Smooth muscle cell (in vitro differentiated cells): ENCODE measurements at regions not wholly inside any gene's neighbourhood (a gene's known extent, or its start where the extent isn't known, plus 50 kb on each side); places are given as distances from the start of the nearest gene placed in this dataset.

Source experiments
- DNase-seq: peaks from one replicate; lab custom pipeline; 2025; ENCODE audit not compliant: unreplicated experiment; lab: John Stamatoyannopoulos, UW
- H2AFZ ChIP-seq: fragments of 200-600 bp; sonication (generic); 2 replicates; pipeline ENCODE4 v1.6.0; 2016; ENCODE audit warnings: antibody characterized with exemption, low read depth, mild to moderate bottlenecking
- H3F3A ChIP-seq: fragments of 200-600 bp; sonication (generic); 2 replicates; pipeline ENCODE4 v1.6.0; 2017; ENCODE audit warnings: antibody characterized with exemption, low read depth
- H3K27ac ChIP-seq: fragments of 200-600 bp; sonication (generic); 2 replicates; pipeline ENCODE4 v1.5.1; 2016; ENCODE audit warnings: low read depth, mild to moderate bottlenecking
- H3K27me3 ChIP-seq: fragments of 200-600 bp; sonication (generic); 2 replicates; pipeline ENCODE4 v1.6.1; 2016; ENCODE audit warnings: low read depth, mild to moderate bottlenecking
- H3K36me3 ChIP-seq: fragments of 200-600 bp; sonication (generic); 2 replicates; pipeline ENCODE4 v1.5.1; 2016; ENCODE audit warnings: low read depth
- H3K4me1 ChIP-seq: fragments of 200-600 bp; sonication (generic); 2 replicates; pipeline ENCODE4 v1.5.1; 2016; ENCODE audit warnings: low read depth
- H3K4me2 ChIP-seq: fragments of 200-600 bp; sonication (generic); 2 replicates; pipeline ENCODE4 v1.6.0; 2016; ENCODE audit warnings: mild to moderate bottlenecking
- H3K4me3 ChIP-seq: fragments of 200-600 bp; sonication (generic); 2 replicates; pipeline ENCODE4 v1.5.1; 2016; ENCODE audit warnings: mild to moderate bottlenecking
- H3K79me2 ChIP-seq: fragments of 200-600 bp; sonication (generic); 2 replicates; pipeline ENCODE4 v1.6.0; 2016; ENCODE audit warnings: low read depth, mild to moderate bottlenecking
- H3K9ac ChIP-seq: fragments of 200-600 bp; sonication (generic); 2 replicates; pipeline ENCODE4 v1.6.0; 2016; ENCODE audit warnings: low read depth
- H3K9me3 ChIP-seq: fragments of 200-600 bp; sonication (generic); replicated peaks from 2 replicates; pipeline ENCODE4 v1.5.1; 2016; ENCODE audit warnings: low read depth
- H4K20me1 ChIP-seq: fragments of 200-600 bp; sonication (generic); 2 replicates; pipeline ENCODE4 v1.6.0; 2016; ENCODE audit warnings: low read depth
- CTCF ChIP-seq: fragments of 200-600 bp; sonication (generic); IDR thresholded peaks from 2 replicates; pipeline ENCODE4 v1.5.1; 2017; ENCODE audit warnings: borderline replicate concordance, mild to moderate bottlenecking, antibody characterized with exemption; ENCODE audit not compliant: insufficient read depth, poor library complexity, severe bottlenecking
- WGBS: methylation state at CpG from one replicate; pipeline ENCODE4 v1.1.7; 2016; ENCODE audit warnings: low lambda C conversion rate; 5-methylcytosine and 5-hydroxymethylcytosine counted together

GRCh38 chr9:23571414-23572104 lies 254.5 kb downstream of the ELAVL2 start:
- H2AFZ ChIP-seq: no peak overlapping the region
- H3K79me2 ChIP-seq: no peaks in the 10 kb centered on the region
- H3K27ac ChIP-seq: no peak overlapping the region
- no peak overlapping the region for H3K4me2 ChIP-seq
- H3K9ac ChIP-seq: no peak overlapping the region
- no peaks in the 10 kb centered on the region for H3K9me3 ChIP-seq
- no peak for DNase-seq
- H3K4me1 ChIP-seq: no peaks in the 10 kb centered on the region
- no peaks in the 10 kb centered on the region for H3F3A ChIP-seq
- H3K36me3 ChIP-seq: no peaks in the 10 kb centered on the region
- 89% methylated on average over 2 of the region's 2 CpGs for WGBS
- no peaks in the 10 kb centered on the region for H3K27me3 ChIP-seq
- no peak overlapping the region for H3K4me3 ChIP-seq
- TF ChIP-seq CTCF: no peak
- H4K20me1 ChIP-seq: no peaks in the 10 kb centered on the region

GRCh38 chr9:23573800-23574199 lies 252.2 kb downstream of the ELAVL2 start:
- no peak for TF ChIP-seq CTCF
- H3K36me3 ChIP-seq: no peaks in the 10 kb centered on the region
- no peaks in the 10 kb centered on the region for H3F3A ChIP-seq
- DNase-seq: no peak
- H3K27ac ChIP-seq: no peak overlapping the region
- H3K79me2 ChIP-seq: no peaks in the 10 kb centered on the region
- H3K27me3 ChIP-seq: no peaks in the 10 kb centered on the region
- H3K9ac ChIP-seq: no peak overlapping the region
- H3K9me3 ChIP-seq: no peaks in the 10 kb centered on the region
- H3K4me2 ChIP-seq: no peak overlapping the region
- H2AFZ ChIP-seq: no peak overlapping the region
- no peaks in the 10 kb centered on the region for H3K4me1 ChIP-seq
- no peak overlapping the region for H3K4me3 ChIP-seq
- H4K20me1 ChIP-seq: no peaks in the 10 kb centered on the region

- no peak overlapping the region for H3K4me2 ChIP-seq
- H3K9me3 ChIP-seq: no peaks in the 10 kb centered on the region
- 79% methylated on average over 1 of the region's 1 CpG for WGBS
- no peaks in the 10 kb centered on the region for H3K27me3 ChIP-seq
- H2AFZ ChIP-seq: no peak overlapping the region
- no peaks in the 10 kb centered on the region for H3K79me2 ChIP-seq
- H3K36me3 ChIP-seq: no peaks in the 10 kb centered on the region
- H3K27ac ChIP-seq: no peak overlapping the region
- H3F3A ChIP-seq: no peaks in the 10 kb centered on the region
- H4K20me1 ChIP-seq: no peaks in the 10 kb centered on the region
- H3K4me3 ChIP-seq: no peak overlapping the region
- no peak overlapping the region for H3K9ac ChIP-seq
- H3K4me1 ChIP-seq: no peaks in the 10 kb centered on the region
- DNase-seq: no peak
- TF ChIP-seq CTCF: no peak
These were observed 248.4 kb downstream of the ELAVL2 start for GRCh38 chr9:23577611-23578010.

GRCh38 chr9:23581931-23582330 lies 244.1 kb downstream of the ELAVL2 start:
- Histone ChIP-seq H3K27ac (no peak overlapping the region), H3K9ac (no peak overlapping the region), H3K36me3 (no peaks in the 10 kb centered on the region), H3K9me3 (no peaks in the 10 kb centered on the region), H3F3A (no peaks in the 10 kb centered on the region), H2AFZ (no peak overlapping the region), H3K4me1 (no peaks in the 10 kb centered on the region), H3K4me2 (no peak overlapping the region), H4K20me1 (no peaks in the 10 kb centered on the region), H3K4me3 (no peak overlapping the region), H3K79me2 (no peaks in the 10 kb centered on the region), H3K27me3 (no peaks in the 10 kb centered on the region)
- TF ChIP-seq CTCF: no peak
- WGBS: 87% methylated on average over 3 of the region's 3 CpGs
- DNase-seq: no peak
